Smooth muscle cell (in vitro differentiated cells): ENCODE measurements at regions not wholly inside any gene's neighbourhood (a gene's known extent, or its start where the extent isn't known, plus 50 kb on each side); places are given as distances from the start of the nearest gene placed in this dataset.
"Not testable (repeated sequence)": the region's sequence is repeated elsewhere in the genome, so short reads cannot be mapped to it uniquely, and the experiment has no call there.

Experiments used
- DNase-seq: peaks from one replicate; lab custom pipeline; 2025; ENCODE audit not compliant: unreplicated experiment; lab: John Stamatoyannopoulos, UW
- H2AFZ ChIP-seq: fragments of 200-600 bp; sonication (generic); 2 replicates; pipeline ENCODE4 v1.6.0; 2016; ENCODE audit warnings: antibody characterized with exemption, low read depth, mild to moderate bottlenecking
- H3F3A ChIP-seq: fragments of 200-600 bp; sonication (generic); 2 replicates; pipeline ENCODE4 v1.6.0; 2017; ENCODE audit warnings: antibody characterized with exemption, low read depth
- H3K27ac ChIP-seq: fragments of 200-600 bp; sonication (generic); 2 replicates; pipeline ENCODE4 v1.5.1; 2016; ENCODE audit warnings: low read depth, mild to moderate bottlenecking
- H3K27me3 ChIP-seq: fragments of 200-600 bp; sonication (generic); 2 replicates; pipeline ENCODE4 v1.6.1; 2016; ENCODE audit warnings: low read depth, mild to moderate bottlenecking
- H3K36me3 ChIP-seq: fragments of 200-600 bp; sonication (generic); 2 replicates; pipeline ENCODE4 v1.5.1; 2016; ENCODE audit warnings: low read depth
- H3K4me1 ChIP-seq: fragments of 200-600 bp; sonication (generic); 2 replicates; pipeline ENCODE4 v1.5.1; 2016; ENCODE audit warnings: low read depth
- H3K4me2 ChIP-seq: fragments of 200-600 bp; sonication (generic); 2 replicates; pipeline ENCODE4 v1.6.0; 2016; ENCODE audit warnings: mild to moderate bottlenecking
- H3K4me3 ChIP-seq: fragments of 200-600 bp; sonication (generic); 2 replicates; pipeline ENCODE4 v1.5.1; 2016; ENCODE audit warnings: mild to moderate bottlenecking
- H3K79me2 ChIP-seq: fragments of 200-600 bp; sonication (generic); 2 replicates; pipeline ENCODE4 v1.6.0; 2016; ENCODE audit warnings: low read depth, mild to moderate bottlenecking
- H3K9ac ChIP-seq: fragments of 200-600 bp; sonication (generic); 2 replicates; pipeline ENCODE4 v1.6.0; 2016; ENCODE audit warnings: low read depth
- H3K9me3 ChIP-seq: fragments of 200-600 bp; sonication (generic); replicated peaks from 2 replicates; pipeline ENCODE4 v1.5.1; 2016; ENCODE audit warnings: low read depth
- H4K20me1 ChIP-seq: fragments of 200-600 bp; sonication (generic); 2 replicates; pipeline ENCODE4 v1.6.0; 2016; ENCODE audit warnings: low read depth
- WGBS: methylation state at CpG from one replicate; pipeline ENCODE4 v1.1.7; 2016; ENCODE audit warnings: low lambda C conversion rate; 5-methylcytosine and 5-hydroxymethylcytosine counted together
- TF ChIP-seq, protein P1 (sequence below): fragments of 200-600 bp; sonication (generic); IDR thresholded peaks from 2 replicates; pipeline ENCODE4 v1.5.1; 2017; ENCODE audit warnings: borderline replicate concordance, mild to moderate bottlenecking, antibody characterized with exemption; ENCODE audit not compliant: insufficient read depth, poor library complexity, severe bottlenecking

DNA sequence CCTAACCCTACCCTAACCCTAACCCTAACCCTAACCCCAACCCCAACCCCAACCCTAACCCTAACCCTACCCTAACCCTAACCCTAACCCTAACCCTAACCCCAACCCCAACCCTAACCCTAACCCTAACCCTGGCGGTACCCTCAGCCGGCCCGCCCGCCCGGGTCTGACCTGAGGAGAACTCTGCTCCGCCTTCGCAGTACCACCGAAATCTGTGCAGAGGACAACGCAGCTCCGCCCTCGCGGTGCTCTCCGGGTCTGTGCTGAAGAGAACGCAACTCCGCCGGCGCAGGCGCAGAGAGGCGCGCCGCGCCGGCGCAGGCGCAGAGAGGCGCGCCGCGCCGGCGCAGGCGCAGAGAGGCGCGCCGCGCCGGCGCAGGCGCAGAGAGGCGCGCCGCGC lies 56.1 kb upstream of the IQSEC3 start:
- not testable (repeated sequence) for DNase-seq, H3K9me3 ChIP-seq, H3K27me3 ChIP-seq, H3K4me1 ChIP-seq, H3K79me2 ChIP-seq, H4K20me1 ChIP-seq, H3K36me3 ChIP-seq, H3K4me3 ChIP-seq, H3K27ac ChIP-seq, H3K9ac ChIP-seq, H3K4me2 ChIP-seq, H3F3A ChIP-seq, H2AFZ ChIP-seq
- 98% methylated on average over 36 of the region's 43 CpGs for WGBS

DNA sequence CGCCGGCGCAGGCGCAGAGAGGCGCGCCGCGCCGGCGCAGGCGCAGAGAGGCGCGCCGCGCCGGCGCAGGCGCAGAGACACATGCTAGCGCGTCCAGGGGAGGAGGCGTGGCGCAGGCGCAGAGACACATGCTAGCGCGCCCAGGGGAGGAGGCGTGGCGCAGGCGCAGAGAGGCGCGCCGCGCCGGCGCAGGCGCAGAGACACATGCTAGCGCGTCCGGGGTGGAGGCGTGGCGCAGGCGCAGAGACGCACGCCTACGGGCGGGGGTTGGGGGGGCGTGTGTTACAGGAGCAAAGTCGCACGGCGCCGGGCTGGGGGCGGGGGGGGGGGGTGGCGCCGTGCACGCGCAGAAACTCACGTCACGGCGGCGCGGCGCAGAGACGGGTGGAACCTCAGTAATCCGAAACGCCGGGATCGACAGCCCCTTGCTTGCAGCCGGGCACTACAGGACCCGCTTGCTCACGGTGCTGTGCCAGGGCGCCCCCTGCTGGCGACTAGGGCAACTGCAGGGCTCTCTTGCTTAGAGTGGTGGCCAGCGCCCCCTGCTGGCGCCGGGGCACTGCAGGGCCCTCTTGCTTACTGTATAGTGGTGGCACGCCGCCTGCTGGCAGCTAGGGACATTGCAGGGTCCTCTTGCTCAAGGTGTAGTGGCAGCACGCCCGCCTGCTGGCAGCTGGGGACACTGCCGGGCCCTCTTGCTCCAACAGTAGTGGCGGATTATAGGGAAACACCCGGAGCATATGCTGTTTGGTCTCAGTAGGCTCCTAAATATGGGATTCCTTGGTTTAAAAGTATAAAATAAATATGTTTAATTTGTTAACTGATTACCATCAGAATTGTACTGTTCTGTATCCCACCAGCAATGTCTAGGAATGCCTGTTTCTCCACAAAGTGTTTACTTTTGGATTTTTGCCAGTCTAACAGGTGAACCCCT lies 55.4 kb upstream of the IQSEC3 start:
- H2AFZ ChIP-seq, H3K4me2 ChIP-seq, H3K27ac ChIP-seq, H3K9ac ChIP-seq, H3F3A ChIP-seq, H3K9me3 ChIP-seq, H3K79me2 ChIP-seq, H3K27me3 ChIP-seq, H3K4me3 ChIP-seq, DNase-seq, H3K4me1 ChIP-seq, H4K20me1 ChIP-seq, H3K36me3 ChIP-seq: not testable (repeated sequence)
- WGBS = 88% methylated on average over 7 of the region's 81 CpGs
- TF ChIP-seq, protein P1, sequence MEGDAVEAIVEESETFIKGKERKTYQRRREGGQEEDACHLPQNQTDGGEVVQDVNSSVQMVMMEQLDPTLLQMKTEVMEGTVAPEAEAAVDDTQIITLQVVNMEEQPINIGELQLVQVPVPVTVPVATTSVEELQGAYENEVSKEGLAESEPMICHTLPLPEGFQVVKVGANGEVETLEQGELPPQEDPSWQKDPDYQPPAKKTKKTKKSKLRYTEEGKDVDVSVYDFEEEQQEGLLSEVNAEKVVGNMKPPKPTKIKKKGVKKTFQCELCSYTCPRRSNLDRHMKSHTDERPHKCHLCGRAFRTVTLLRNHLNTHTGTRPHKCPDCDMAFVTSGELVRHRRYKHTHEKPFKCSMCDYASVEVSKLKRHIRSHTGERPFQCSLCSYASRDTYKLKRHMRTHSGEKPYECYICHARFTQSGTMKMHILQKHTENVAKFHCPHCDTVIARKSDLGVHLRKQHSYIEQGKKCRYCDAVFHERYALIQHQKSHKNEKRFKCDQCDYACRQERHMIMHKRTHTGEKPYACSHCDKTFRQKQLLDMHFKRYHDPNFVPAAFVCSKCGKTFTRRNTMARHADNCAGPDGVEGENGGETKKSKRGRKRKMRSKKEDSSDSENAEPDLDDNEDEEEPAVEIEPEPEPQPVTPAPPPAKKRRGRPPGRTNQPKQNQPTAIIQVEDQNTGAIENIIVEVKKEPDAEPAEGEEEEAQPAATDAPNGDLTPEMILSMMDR = peak; percentile 16

DNA sequence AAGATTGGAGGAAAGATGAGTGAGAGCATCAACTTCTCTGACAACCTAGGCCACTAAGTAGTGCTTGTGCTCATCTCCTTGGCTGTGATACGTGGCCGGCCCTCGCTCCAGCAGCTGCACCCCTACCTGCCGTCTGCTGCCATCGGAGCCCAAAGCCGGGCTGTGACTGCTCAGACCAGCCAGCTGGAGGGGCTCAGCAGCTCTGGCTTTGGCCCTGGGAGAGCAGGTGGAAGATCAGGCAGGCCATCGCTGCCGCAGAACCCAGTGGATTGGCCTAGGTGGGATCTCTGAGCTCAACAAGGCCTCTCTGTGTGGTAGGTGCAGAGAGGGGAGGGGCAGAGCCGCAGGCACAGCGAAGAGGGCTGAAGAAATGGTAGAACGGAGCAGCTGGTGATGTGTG lies 54.3 kb upstream of the IQSEC3 start:
- H2AFZ ChIP-seq, H3K27me3 ChIP-seq, H4K20me1 ChIP-seq, H3K36me3 ChIP-seq, H3K4me2 ChIP-seq, H3K79me2 ChIP-seq, H3K4me1 ChIP-seq, H3K9ac ChIP-seq, H3K4me3 ChIP-seq, H3K27ac ChIP-seq, DNase-seq, H3K9me3 ChIP-seq, H3F3A ChIP-seq: not testable (repeated sequence)
- 97% methylated on average over 11 of the region's 11 CpGs for WGBS

DNA sequence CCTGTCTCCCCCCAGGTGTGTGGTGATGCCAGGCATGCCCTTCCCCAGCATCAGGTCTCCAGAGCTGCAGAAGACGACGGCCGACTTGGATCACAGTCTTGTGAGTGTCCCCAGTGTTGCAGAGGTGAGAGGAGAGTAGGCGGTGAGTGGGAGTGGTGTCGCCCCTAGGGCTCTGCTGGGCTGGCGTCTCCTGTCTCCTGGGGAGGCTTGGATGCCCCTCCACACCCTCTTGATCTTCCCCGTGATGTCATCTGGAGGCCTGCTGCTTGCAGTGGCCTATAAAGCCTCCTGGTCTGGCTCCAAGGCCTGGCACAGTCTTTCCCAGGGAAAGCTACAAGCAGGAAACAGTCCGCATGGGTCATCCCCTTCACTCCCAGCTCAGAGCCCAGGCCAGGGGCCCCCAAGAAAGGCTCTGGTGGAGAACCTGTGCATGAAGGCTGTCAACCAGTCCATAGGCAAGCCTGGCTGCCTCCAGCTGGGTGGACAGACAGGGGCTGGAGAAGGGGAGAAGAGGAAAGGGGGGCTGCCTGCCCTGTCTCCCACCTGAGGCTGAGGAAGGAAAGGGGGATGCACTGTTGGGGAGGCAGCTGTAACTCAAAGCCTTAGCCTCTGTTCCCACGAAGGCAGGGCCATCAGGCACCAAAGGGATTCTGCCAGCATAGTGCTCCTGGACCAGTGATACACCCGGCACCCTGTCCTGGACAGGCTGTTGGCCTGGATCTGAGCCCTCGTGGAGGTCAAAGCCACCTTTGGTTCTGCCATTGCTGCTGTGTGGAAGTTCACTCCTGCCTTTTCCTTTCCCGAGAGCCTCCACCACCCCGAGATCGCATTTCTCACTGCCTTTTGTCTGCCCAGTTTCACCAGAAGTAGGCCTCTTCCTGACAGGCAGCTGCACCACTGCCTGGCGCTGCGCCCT lies 53.6 kb upstream of the IQSEC3 start:
- not testable (repeated sequence) for H3K27ac ChIP-seq, H3K4me3 ChIP-seq, H3K79me2 ChIP-seq, H3K36me3 ChIP-seq, DNase-seq, H3K9ac ChIP-seq, H3K9me3 ChIP-seq, H4K20me1 ChIP-seq, H3K4me2 ChIP-seq, H3K4me1 ChIP-seq, H3F3A ChIP-seq, H3K27me3 ChIP-seq, H2AFZ ChIP-seq
- 93% methylated on average over 16 of the region's 16 CpGs for WGBS

DNA sequence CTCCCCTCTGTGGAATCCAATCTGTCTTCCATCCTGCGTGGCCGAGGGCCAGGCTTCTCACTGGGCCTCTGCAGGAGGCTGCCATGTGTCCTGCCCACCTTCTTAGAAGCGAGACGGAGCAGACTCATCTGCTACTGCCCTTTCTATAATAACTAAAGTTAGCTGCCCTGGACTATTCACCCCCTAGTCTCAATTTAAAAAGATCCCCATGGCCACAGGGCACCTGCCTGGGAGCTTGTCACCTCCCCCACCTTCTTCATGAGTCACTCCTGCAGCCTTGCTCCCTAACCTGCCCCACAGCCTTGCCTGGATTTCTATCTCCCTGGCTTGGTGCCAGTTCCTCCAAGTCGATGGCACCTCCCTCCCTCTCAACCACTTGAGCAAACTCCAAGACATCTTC lies 52.7 kb upstream of the IQSEC3 start:
- not testable (repeated sequence) for H3K9ac ChIP-seq, H3K27ac ChIP-seq, H3K27me3 ChIP-seq, DNase-seq, H3K79me2 ChIP-seq, H3K4me3 ChIP-seq, H3K9me3 ChIP-seq, H3K36me3 ChIP-seq, H3K4me1 ChIP-seq, H3F3A ChIP-seq, H2AFZ ChIP-seq, H4K20me1 ChIP-seq, H3K4me2 ChIP-seq
- WGBS = 67% methylated on average over 5 of the region's 5 CpGs

DNA sequence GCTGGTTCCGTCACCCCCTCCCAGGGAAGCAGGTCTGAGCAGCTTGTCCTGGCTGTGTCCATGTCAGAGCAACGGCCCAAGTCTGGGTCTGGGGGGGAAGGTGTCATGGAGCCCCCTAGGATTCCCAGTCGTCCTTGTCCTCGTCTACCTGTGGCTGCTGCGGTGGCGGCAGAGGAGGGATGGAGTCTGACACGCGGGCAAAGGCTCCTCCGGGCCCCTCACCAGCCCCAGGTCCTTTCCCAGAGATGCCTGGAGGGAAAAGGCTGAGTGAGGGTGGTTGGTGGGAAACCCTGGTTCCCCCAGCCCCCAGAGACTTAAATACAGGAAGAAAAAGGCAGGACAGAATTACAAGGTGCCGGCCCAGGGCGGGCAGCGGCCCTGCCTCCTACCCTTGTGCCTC lies 51.9 kb upstream of the IQSEC3 start:
- not testable (repeated sequence) for H3K9ac ChIP-seq, H3K27ac ChIP-seq, H3K36me3 ChIP-seq, H3K4me2 ChIP-seq, H4K20me1 ChIP-seq, H3F3A ChIP-seq, H3K27me3 ChIP-seq, H3K4me1 ChIP-seq, H3K4me3 ChIP-seq, DNase-seq, H3K9me3 ChIP-seq, H2AFZ ChIP-seq, H3K79me2 ChIP-seq
- WGBS = 87% methylated on average over 11 of the region's 12 CpGs

DNA sequence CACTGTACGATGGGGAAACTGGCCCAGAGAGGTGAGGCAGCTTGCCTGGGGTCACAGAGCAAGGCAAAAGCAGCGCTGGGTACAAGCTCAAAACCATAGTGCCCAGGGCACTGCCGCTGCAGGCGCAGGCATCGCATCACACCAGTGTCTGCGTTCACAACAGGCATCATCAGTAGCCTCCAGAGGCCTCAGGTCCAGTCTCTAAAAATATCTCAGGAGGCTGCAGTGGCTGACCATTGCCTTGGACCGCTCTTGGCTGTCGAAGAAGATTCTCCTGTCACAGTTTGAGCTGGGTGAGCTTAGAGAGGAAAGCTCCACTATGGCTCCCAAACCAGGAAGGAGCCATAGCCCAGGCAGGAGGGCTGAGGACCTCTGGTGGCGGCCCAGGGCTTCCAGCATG lies 51.2 kb upstream of the IQSEC3 start:
- H3K9ac ChIP-seq, H3K27ac ChIP-seq, H3F3A ChIP-seq, H3K4me1 ChIP-seq, H3K4me2 ChIP-seq, DNase-seq, H2AFZ ChIP-seq, H3K36me3 ChIP-seq, H3K4me3 ChIP-seq, H4K20me1 ChIP-seq, H3K79me2 ChIP-seq, H3K27me3 ChIP-seq, H3K9me3 ChIP-seq: not testable (repeated sequence)
- 90% methylated on average over 7 of the region's 9 CpGs for WGBS
